Left renal pelvis (tissue), 4 donors: ENCODE measurements at regions not wholly inside any gene's neighbourhood (a gene's known extent, or its start where the extent isn't known, plus 50 kb on each side); places are given as distances from the start of the nearest gene placed in this dataset.

Experiments
- DNase-seq, 4 donors: peaks; one replicate each; pipeline ENCODE4 v3.0.0-alpha.2; 2013; ENCODE audit warnings: low read depth in 4 of 4, low spot score in 3 of 4

- no peak for DNase-seq
Observed at GRCh38 chr7:155916926-155917655, 104.8 kb upstream of the SHH start.

DNA sequence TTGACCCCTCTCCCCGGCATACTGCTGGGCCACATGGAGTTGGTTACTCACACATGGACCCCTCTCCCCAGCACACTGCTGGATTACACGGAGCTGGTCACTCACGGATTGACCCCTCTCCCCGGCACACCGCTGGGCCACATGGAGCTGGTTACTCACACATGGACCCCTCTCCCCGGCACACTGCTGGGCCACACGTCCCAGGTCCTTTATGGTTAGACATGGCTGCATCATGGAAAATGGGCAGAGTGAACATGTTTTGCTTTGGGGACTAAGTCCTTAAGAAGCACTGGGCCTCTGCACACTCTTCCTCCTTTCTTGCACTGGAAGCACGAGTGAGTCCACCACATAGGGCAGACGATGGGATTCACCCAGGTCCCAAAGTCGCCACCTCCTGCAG, 102.1 kb upstream of the SHH start:
- DNase-seq, result no peak

GRCh38 chr7:155913719-155914118, 101.5 kb upstream of the SHH start:
- no peak for DNase-seq

- no peak for DNase-seq
Observed at GRCh38 chr7:155913291-155913690, 101.0 kb upstream of the SHH start.

GRCh38 chr7:155911471-155912105, 99.3 kb upstream of the SHH start:
- DNase-seq, result no peak

GRCh38 chr7:155908385-155908784, 96.1 kb upstream of the SHH start:
- DNase-seq, result no peak

DNA sequence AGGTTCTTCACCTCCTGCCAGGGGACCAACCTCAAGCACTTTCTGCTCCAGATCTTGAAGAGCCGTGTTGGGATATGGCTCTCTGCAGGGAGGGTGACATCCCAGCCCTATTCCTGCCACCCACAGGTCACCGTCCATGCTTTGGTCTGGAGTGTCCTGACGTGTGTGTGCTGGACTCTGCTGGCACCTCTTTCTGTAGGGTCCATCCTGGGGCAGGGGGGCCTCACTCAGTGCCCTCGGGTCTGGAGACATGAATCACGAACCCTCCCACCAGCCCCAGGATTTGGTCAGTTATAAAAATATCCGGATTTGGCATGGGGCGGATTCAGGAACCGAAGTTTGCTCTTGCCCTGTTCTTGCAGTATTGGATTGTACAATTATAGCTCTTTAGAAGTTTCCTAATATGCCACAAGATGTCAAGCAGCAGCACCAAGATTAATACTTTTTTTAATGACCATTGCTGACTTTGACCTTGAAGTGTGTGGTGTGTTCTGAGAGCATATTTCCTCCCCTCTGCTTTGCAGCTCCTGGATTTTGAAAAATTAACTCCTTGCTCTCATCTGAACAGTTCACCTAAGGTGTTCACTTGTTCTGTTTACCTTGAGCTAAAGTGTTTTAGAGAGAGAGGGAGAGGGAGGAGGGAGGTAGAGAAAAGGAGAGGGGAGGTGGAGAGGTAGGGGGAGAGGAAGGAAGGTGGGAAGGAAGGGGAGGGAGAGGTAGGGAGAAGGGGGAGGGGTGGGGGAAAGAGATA, 95.4 kb upstream of the SHH start:
- no peak for DNase-seq

DNA sequence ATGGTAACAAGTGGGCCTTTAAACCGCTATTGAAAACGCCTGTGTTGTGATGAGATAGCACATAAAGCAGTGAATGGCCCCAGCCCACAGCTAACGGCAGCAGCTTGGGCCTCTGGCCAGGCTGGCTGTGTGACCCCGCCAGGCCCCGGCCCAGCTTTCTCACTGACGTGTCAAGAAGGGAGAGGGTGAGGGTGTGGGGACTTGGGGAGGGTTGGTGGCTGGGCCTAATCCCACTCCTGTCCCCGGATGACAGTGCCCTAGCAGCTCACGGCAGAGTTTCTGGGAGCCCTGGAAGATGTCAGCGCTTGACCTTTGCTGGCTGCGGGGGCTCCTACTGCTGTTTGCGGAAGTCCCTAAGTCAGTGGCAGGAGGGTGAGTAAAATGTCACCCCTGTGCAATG, 88.9 kb upstream of the SHH start:
- no peak for DNase-seq

GRCh38 chr7:155899596-155899995, 87.3 kb upstream of the SHH start:
- no peak for DNase-seq

DNA sequence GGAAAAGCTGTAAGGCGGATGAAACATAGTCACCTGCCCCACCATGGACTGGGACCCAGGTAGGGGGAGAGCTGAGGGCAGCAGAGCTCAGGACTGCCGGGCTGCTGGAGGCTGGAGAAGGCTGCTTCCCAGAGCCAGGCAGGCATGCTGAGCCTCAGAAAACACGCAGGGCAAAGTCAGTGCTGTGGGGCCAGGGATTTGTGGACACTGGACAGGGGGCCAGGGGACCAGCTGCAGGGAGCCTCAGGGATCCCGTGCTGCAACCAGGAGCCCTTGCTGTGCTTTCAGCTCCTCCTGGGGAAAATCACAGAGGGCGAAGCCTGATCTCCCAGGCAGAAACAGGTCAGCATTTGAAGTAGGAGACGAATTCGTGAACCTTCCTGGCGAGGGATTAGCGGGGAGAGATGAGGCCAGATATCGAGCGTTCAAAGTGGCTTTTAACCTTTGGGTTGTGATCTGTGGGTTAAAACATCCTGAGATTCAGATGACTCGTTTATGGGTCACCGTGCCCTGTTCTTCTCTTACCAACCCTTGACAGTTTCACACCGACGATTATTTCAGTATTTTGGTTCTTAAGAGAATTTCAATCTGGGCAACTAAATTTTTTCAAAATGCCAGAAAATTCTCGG, 85.6 kb upstream of the SHH start:
- no peak for DNase-seq

DNA sequence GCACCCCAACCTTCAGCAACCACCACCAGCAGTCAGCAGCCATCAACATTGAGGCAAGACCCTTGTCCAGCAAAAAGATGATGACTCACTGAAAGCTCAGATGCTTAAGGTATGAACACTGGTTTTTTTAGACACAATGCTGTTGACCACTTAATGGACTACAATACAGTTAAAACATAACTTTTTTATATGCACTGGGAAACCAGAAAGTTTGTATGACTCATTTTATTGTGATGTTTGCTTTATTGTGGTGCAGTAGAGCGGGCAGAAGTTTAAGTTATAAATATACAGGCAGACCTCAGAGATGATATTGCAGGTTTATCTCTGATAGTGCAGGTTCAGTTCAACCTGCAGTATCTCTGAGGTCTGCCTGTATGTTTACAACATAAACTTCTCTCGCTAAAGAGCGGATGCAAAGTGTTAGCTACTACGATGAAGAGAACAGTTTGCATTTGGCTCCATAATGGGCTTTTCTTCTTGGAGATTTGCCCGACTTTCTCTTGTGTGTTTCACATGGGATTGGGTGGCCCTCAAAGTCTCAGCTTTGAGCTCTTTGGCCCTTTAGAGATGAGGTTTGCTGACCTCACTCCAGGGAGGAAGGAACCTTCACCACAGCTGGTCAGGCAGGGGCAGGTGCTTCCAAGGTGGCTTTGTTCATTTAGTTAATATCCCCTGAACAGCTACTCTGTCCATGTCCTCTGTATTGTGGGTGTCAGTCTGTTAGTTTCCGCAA, 84.4 kb upstream of the SHH start:
- no peak for DNase-seq

DNA sequence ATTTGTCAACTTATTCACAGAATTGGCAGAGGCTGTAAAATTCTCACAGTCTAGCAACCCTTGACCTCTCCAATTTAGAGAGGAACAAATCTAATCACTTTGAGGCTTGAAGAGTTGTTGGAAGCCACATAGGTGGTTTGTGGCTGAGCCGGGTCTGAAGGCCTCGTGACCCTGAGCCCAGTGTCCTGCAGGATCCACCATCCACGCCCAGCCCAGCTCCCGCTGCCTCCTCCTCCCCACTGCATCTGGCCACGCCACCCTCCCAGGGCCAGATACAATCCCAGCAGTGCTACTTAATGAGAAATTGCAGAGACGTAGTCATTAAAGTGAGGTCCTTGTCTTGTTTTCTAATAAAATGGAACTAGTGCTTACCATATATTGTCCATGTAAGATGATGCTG, 81.4 kb upstream of the SHH start:
- no peak for DNase-seq

DNA sequence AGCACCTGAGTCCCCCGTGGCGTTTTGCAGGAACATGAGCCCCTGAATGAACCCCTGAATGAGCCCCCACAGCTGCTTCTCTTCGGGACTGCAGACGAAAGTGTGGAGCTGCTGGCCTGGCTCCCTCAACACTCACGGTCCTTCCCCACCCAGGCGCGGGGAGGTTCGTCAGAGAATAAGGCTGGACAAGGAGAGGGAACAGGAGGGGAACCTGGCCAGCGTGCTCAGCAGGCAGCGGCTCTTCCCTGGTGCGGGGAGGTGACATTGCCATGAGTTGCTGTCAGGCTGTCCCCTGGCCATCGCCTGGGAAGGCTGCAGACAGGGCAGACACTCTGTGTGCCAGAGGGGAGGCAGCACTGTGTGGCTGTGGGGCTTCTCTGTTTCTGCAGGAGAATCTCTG, 80.9 kb upstream of the SHH start:
- no peak for DNase-seq

DNA sequence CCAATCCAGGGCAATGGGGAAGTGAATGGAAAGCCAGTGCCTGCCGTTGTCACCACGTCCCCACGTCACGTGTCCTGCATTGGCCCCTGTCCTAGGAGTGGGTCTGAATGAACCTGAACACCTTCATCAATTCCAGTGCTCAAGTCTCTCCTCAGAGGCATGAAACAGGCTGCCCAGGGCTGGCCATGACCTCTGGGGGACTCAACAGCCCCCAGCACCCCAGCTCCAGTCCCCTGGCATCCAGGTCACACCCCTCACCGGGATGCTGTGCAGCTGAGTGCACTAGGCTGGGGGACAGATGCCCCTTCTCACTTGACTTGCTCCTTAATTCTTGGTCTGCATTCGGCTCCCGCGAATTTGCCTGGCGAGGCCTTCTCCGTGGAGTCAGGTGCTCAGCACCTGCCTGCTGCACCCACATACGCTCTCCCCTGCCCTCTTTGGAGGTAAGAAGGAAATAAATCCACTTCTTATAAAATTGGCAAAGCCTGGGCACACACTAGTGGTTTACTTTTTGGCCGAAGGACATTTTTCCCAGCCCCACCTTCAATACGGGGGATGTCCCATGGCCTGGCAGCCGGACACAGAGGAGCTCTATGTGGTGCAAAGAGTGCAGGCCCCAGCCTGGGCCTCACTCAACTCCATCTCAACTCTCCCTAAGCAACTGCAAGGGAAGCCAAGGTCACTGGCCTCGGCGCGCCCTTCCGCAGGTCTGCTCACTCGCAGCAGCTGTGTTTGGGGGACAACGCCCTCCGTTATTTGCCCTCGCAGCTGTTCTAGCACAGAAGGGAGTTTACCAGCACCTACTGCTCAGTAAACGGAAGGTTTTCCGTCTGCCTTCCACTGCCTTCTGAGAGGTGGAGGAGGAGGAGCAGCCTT, 77.6 kb upstream of the SHH start:
- no peak for DNase-seq

DNA sequence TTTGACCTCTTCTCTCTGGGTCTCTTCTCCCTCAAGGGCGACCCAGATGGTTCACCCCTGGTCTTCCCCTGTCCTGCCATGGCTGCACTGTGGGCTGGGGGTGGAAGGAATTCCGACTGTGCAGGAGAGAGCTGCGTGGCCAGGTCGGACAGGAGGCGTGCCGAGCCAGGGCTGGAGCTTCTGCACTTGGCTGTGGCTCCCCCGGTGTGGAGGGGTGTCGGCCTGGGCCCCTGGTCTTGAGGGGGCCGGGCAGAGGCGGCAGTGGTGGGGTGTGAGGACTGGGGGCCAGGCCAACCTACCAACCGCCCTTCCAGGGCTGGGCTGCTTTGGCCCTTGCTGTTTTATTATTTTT, 74.9 kb upstream of the SHH start:
- no peak for DNase-seq

DNA sequence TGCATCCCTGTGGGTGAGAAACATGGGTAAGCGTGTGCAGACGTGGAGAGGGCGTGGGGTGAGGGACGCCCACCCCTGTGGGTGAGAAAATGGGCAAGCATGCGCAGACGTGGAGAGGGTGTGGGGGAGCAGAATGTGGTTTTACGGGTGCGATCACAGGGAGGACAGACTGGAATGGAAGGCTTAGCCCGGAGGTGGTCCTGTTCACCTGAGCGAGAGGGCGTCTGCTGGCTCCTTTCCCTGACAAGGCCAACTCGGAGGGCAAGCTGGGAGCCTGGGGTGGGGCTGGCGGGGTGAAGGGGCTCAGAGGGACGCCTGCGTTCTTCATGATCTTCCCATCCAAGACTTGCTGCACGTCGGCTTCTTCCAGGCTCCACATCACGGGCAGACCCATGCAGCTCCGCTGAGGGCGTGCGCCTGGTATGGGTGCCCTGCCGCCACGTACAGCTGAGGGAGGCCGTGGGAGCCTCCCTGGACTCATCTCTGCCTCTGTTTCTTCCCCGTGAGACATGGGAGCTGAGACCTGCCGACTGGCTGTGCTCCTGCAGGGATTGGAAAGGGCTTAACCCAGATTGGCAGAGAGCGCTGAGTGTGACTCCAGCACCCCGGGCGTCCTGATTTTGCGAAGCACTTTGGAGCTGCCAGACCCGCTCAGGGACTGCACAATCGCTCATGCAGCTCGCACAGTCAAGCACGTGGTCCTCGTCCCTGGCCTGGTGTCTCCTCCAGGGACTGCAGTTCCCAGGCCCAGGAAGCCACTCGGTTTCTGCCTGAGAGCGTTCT, 74.3 kb upstream of the SHH start:
- no peak for DNase-seq

DNA sequence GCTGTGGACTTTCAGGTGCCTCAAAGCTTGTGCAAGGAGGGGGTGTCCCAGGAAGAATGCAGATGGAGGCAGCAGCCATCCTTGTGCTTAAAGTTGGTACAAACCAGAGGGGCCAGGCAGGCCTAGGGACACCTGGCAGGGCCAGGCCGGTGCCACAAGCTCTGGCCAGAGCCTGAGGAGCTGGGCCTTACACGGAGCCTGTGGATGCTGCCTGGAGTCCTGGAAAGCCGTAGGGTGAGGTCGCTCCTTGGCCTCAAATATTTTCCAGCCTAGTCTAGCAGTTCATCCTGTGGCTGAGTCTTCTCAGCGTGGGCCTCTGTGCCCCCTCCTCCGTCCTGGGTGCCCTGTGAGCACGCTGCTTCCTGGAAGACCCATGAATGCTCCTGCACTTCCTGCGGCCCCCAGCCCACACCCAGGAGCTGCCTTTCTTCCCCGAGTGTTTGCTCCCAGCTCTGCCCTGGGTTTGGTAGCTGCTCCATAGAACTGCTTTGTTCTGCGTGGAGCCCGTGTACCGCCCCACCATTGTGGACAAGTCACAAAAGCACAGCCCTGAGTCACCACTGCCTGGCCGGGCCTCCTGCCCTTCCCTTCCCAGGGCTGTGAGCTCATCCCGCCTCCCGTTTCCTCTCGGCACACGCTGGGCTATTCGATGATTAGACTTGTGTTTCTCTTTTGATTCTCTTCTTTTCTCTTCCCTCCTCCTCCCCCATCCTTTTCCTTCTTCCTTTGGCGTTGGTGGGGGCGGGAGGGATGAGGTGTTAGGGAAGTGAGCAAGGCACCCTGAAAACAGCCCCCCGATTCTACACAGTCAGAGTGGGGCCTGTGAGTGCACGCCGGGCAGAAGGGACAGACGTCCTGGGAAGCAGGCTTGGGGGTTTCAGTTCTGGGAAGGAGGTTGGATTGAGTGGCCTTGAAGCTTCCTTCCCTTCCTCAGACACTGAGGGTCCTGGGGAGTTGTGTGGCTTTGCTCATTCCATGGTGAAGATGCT, 73.2 kb upstream of the SHH start:
- no peak for DNase-seq
